ENCODE measurements at regions not wholly inside any gene's neighbourhood (a gene's known extent, or its start where the extent isn't known, plus 50 kb on each side); places are given as distances from the start of the nearest gene placed in this dataset.

DNA sequence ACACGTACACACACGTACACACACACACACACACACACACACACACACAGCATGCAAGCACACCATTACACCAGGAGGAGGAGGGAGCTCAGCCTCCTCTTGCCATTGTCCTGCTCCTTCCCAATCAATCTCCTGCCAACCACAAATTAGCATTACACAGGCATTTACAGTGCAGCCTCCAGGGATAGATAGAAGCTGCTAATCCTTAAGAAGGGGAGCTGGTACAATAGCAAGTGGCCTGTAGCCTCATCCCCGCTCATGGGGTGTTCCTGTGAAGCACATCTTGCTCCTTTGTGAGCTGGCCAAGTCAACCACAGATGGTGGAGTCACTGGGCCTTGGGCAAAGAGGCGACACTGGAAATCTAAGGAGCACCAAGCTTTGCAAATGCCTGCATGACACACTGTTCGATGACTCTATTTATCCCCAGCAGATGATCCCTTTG lies 110.3 kb upstream of the PKDCC start:
- no peak overlapping the region for H3K9ac ChIP-seq (ENCODE audit: low read length)
- H4K20me1 ChIP-seq (ENCODE audit: insufficient read depth, low read length): no peaks in the 10 kb centered on the region
- no peak for TF ChIP-seq EZH2 (optimal IDR thresholded peaks at IDR 0.05; ENCODE audit: low read depth, low read length)
- no peak for TF ChIP-seq EZH2phosphoT487 (IDR thresholded peaks at IDR 0.05; ENCODE audit: low read length)
- TF ChIP-seq, protein P1, sequence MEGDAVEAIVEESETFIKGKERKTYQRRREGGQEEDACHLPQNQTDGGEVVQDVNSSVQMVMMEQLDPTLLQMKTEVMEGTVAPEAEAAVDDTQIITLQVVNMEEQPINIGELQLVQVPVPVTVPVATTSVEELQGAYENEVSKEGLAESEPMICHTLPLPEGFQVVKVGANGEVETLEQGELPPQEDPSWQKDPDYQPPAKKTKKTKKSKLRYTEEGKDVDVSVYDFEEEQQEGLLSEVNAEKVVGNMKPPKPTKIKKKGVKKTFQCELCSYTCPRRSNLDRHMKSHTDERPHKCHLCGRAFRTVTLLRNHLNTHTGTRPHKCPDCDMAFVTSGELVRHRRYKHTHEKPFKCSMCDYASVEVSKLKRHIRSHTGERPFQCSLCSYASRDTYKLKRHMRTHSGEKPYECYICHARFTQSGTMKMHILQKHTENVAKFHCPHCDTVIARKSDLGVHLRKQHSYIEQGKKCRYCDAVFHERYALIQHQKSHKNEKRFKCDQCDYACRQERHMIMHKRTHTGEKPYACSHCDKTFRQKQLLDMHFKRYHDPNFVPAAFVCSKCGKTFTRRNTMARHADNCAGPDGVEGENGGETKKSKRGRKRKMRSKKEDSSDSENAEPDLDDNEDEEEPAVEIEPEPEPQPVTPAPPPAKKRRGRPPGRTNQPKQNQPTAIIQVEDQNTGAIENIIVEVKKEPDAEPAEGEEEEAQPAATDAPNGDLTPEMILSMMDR (IDR thresholded peaks at IDR 0.05; ENCODE audit: low read length): no peak
- no peaks in the 10 kb centered on the region for H3K27me3 ChIP-seq (replicated peaks; ENCODE audit: insufficient read depth, low read length)
- H3K9me2 ChIP-seq (replicated peaks; ENCODE audit: insufficient read depth, low read length): no peaks in the 10 kb centered on the region
- no peaks in the 10 kb centered on the region for H3K36me3 ChIP-seq (replicated peaks; ENCODE audit: insufficient read depth, low read length)
- no peak overlapping the region for H3K4me3 ChIP-seq (ENCODE audit: low read length)
- no peaks in the 10 kb centered on the region for H3F3A ChIP-seq (ENCODE audit: insufficient read depth, low read length)
- no peak overlapping the region for H2AFZ ChIP-seq (ENCODE audit: low read length)
- no peak overlapping the region for H3K4me2 ChIP-seq (ENCODE audit: low read depth, low read length)
- H3K27ac ChIP-seq (ENCODE audit: low read length): no peak overlapping the region
- no peaks in the 10 kb centered on the region for H3K9me3 ChIP-seq (replicated peaks; ENCODE audit: insufficient read depth, low read length)
- no peaks in the 10 kb centered on the region for H3K79me2 ChIP-seq (ENCODE audit: low read length)
- peaks cover 14% of the 10 kb centered on the region for H3K4me1 ChIP-seq (ENCODE audit: low read length)
- DNase-seq: no peak

DNA sequence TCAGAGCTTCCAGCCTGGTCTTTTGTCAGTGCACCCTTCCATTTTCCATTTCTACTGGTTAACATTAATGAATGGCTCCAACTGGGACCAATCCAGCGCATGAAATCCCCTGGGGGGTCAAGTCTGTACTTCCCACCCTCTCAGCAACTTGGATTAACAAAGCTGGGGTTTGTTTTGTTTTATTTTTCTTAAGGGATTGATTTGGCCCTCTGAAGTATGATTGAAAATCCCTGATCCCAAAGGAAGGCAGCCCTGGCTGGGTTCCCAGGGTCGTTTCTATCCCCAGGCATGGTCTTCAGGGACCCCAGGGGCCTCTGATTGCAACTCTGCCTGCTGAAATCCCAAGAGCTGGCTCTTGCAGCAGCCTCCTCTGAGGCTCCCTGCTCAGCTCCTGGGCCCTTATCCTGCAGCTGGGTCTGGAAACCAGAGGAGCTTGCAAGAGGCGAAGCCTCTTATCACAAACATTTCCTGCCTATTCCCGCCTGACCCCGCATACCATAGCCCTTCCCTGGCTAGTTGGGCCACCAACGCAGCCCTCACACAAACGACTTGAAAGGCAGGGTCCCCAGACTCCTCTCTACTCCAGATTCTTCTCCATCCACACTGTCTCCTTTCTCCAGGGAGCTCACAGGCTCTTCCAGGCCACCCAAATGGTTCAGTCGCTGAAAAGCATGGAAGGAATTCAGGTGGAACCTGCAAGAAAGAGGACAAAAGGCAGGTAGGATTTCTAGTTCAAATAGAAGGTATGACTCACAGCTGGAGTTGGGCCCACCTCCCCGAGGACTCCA lies 109.7 kb upstream of the PKDCC start:
- no peak for DNase-seq
- Histone ChIP-seq H2AFZ (ENCODE audit: low read length) (no peak overlapping the region), H3K9ac (ENCODE audit: low read length) (no peak overlapping the region), H3K27me3 (replicated peaks; ENCODE audit: insufficient read depth, low read length) (no peaks in the 10 kb centered on the region), H3F3A (ENCODE audit: insufficient read depth, low read length) (no peaks in the 10 kb centered on the region), H3K9me2 (replicated peaks; ENCODE audit: insufficient read depth, low read length) (no peaks in the 10 kb centered on the region), H3K4me3 (ENCODE audit: low read length) (no peak overlapping the region), H3K79me2 (ENCODE audit: low read length) (no peaks in the 10 kb centered on the region), H3K27ac (ENCODE audit: low read length) (no peak overlapping the region), H3K36me3 (replicated peaks; ENCODE audit: insufficient read depth, low read length) (no peaks in the 10 kb centered on the region), H3K4me1 (ENCODE audit: low read length) (peaks cover 14% of the 10 kb centered on the region), H3K9me3 (replicated peaks; ENCODE audit: insufficient read depth, low read length) (no peaks in the 10 kb centered on the region), H4K20me1 (ENCODE audit: insufficient read depth, low read length) (no peaks in the 10 kb centered on the region), H3K4me2 (ENCODE audit: low read depth, low read length) (no peak overlapping the region)
- TF ChIP-seq, protein P1 (IDR thresholded peaks at IDR 0.05; ENCODE audit: low read length): no peak
- TF ChIP-seq EZH2phosphoT487 (IDR thresholded peaks at IDR 0.05; ENCODE audit: low read length) (no peak), EZH2 (optimal IDR thresholded peaks at IDR 0.05; ENCODE audit: low read depth, low read length) (no peak)

DNA sequence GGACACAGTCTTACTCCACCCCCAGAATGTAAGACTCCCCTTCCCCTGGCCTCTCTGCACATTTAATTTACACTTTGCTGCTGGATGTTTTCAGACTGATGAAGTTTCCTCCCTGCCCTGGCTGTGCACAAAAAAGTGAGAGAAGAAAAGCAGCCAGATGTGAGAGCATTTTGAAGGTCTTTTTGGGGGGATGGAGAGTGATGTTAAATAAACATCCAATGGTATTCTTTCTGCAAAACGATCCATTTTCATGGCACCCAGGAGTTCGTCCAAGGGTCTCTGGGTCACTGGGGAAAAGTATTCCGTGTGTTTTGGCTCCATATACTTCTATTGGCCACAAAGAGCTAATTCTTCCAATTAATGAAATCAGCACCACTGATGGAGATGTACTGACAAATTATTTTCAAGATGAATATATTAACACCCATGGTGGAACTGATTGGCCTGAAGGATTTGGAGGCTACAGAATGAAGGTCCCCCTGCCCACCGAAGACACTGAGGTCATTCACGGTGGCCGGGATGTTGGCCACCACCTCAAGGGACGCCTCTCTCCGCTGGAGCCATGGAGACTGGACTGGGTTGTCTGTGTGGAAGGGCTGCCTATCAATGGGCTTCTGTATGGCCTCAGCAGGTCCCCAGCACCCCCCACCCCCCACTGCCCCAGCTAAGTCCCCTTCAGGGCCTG lies 107.6 kb upstream of the PKDCC start:
- TF ChIP-seq EZH2 (optimal IDR thresholded peaks at IDR 0.05; ENCODE audit: low read depth, low read length): no peak
- Histone ChIP-seq H4K20me1 (ENCODE audit: insufficient read depth, low read length) (no peaks in the 10 kb centered on the region), H3K9me2 (replicated peaks; ENCODE audit: insufficient read depth, low read length) (no peaks in the 10 kb centered on the region), H2AFZ (ENCODE audit: low read length) (no peak overlapping the region), H3K4me1 (ENCODE audit: low read length) (no peaks in the 10 kb centered on the region), H3K4me2 (ENCODE audit: low read depth, low read length) (no peak overlapping the region), H3F3A (ENCODE audit: insufficient read depth, low read length) (no peaks in the 10 kb centered on the region), H3K79me2 (ENCODE audit: low read length) (no peaks in the 10 kb centered on the region), H3K36me3 (replicated peaks; ENCODE audit: insufficient read depth, low read length) (no peaks in the 10 kb centered on the region), H3K4me3 (ENCODE audit: low read length) (no peak overlapping the region), H3K9ac (ENCODE audit: low read length) (no peak overlapping the region), H3K9me3 (replicated peaks; ENCODE audit: insufficient read depth, low read length) (no peaks in the 10 kb centered on the region), H3K27me3 (replicated peaks; ENCODE audit: insufficient read depth, low read length) (no peaks in the 10 kb centered on the region), H3K27ac (ENCODE audit: low read length) (no peak overlapping the region)
- no peak for DNase-seq

DNA sequence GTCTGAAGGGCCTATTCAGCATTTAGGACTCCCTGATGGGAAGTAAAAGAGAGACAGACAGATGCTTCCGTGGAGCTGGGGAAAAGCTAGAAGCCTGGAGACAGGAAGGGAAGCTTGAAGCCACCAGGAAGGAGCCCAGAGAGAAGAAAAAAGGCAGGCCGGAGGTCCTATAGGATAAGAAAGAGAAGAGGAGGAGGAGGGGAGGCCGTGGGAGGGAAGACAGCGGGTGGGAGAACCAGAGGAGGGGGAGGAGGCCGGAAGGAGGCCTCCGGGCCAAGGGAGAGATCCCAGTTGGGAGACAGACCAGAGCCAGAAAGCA lies 107.1 kb upstream of the PKDCC start:
- H3K4me2 ChIP-seq (ENCODE audit: low read depth, low read length): no peak overlapping the region
- TF ChIP-seq, protein P1 (IDR thresholded peaks at IDR 0.05; ENCODE audit: low read length): no peak
- TF ChIP-seq EZH2 (optimal IDR thresholded peaks at IDR 0.05; ENCODE audit: low read depth, low read length): no peak
- no peak for TF ChIP-seq EZH2phosphoT487 (IDR thresholded peaks at IDR 0.05; ENCODE audit: low read length)
- H4K20me1 ChIP-seq (ENCODE audit: insufficient read depth, low read length): no peaks in the 10 kb centered on the region
- H3K27ac ChIP-seq (ENCODE audit: low read length): no peak overlapping the region
- no peaks in the 10 kb centered on the region for H3F3A ChIP-seq (ENCODE audit: insufficient read depth, low read length)
- H3K9me3 ChIP-seq (replicated peaks; ENCODE audit: insufficient read depth, low read length): no peaks in the 10 kb centered on the region
- DNase-seq: no peak
- no peaks in the 10 kb centered on the region for H3K79me2 ChIP-seq (ENCODE audit: low read length)
- no peak overlapping the region for H3K9ac ChIP-seq (ENCODE audit: low read length)
- H3K9me2 ChIP-seq (replicated peaks; ENCODE audit: insufficient read depth, low read length): no peaks in the 10 kb centered on the region
- H3K4me3 ChIP-seq (ENCODE audit: low read length): no peak overlapping the region
- H3K27me3 ChIP-seq (replicated peaks; ENCODE audit: insufficient read depth, low read length): no peaks in the 10 kb centered on the region
- H3K4me1 ChIP-seq (ENCODE audit: low read length): no peaks in the 10 kb centered on the region
- no peak overlapping the region for H2AFZ ChIP-seq (ENCODE audit: low read length)
- no peaks in the 10 kb centered on the region for H3K36me3 ChIP-seq (replicated peaks; ENCODE audit: insufficient read depth, low read length)

All from MM.1S (cell line).